IPS-20b (cell line): ENCODE measurements at regions not wholly inside any gene's neighbourhood (a gene's known extent, or its start where the extent isn't known, plus 50 kb on each side); places are given as distances from the start of the nearest gene placed in this dataset.
"Not testable (repeated sequence)": the region's sequence is repeated elsewhere in the genome, so short reads cannot be mapped to it uniquely, and the experiment has no call there.

Experiments used
- H3K27ac ChIP-seq: one replicate; pipeline ENCODE4 v1.5.1; 2013; ENCODE audit warnings: low read length
- H3K27me3 ChIP-seq: 2 replicates; pipeline ENCODE4 v1.6.1; 2013; ENCODE audit warnings: mild to moderate bottlenecking, low read length, inconsistent platforms; ENCODE audit not compliant: insufficient read depth
- H3K36me3 ChIP-seq: 2 replicates; pipeline ENCODE4 v1.6.1; 2013; ENCODE audit warnings: low read depth, mild to moderate bottlenecking, inconsistent platforms, low read length, moderate library complexity; ENCODE audit not compliant: insufficient read depth
- H3K4me1 ChIP-seq: 2 replicates; pipeline ENCODE4 v1.6.1; 2013; ENCODE audit warnings: mild to moderate bottlenecking, control low read depth, inconsistent platforms, low read length, moderate library complexity; ENCODE audit not compliant: insufficient read depth
- H3K4me3 ChIP-seq: 2 replicates; pipeline ENCODE4 v1.5.1; 2013; ENCODE audit warnings: mild to moderate bottlenecking, low read length, inconsistent platforms
- H3K9ac ChIP-seq: 2 replicates; pipeline ENCODE4 v1.6.1; 2013; ENCODE audit warnings: low read depth, mild to moderate bottlenecking, inconsistent platforms, low read length, moderate library complexity
- H3K9me3 ChIP-seq: 2 replicates; pipeline ENCODE4 v1.6.1; 2013; ENCODE audit warnings: mild to moderate bottlenecking, low read depth, low read length, inconsistent platforms; ENCODE audit not compliant: insufficient read depth

DNA sequence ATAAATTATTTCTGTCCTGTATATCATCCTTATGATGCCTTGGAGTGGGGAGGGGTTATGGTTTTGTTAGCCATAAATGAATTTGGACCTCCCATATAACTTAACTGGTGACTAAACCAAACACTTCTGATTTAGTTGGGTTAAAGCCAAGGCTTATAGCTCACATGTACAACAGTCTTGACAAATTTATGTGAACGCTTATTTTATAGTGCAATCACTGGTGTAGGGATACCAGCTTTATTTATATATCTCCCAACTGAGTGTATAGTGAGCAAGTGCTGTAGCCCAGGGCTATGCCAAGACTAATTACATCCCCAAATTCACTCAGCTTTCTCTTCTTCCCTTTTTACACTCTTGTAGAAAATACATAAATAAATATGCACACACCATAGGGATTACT lies 956.2 kb downstream of the SORCS3 start:
- Histone ChIP-seq H3K9ac (no peak overlapping the region), H3K4me1 (no peaks in the 10 kb centered on the region), H3K9me3 (no peaks in the 10 kb centered on the region), H3K36me3 (no peaks in the 10 kb centered on the region), H3K27me3 (no peaks in the 10 kb centered on the region), H3K4me3 (no peak overlapping the region), H3K27ac (no peak overlapping the region)

DNA sequence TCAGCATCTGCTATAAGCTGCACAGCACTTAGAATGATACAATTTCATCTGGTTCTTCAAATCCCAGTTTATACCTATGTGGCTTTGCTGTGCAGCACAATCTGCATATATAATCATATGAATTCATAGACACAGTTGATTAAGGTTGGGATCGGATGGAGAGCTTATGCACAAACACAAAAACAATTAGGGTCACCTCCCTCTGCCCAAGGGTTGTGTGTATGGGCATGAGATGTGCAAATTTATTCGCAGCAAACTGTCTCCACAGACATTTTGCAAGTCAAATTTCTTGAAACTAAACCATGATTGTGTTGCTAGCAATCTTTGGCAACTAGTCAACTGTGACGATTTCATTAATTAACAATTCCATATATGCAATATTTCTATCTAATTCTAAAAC lies 955.7 kb downstream of the SORCS3 start:
- no peaks in the 10 kb centered on the region for H3K4me1 ChIP-seq
- no peak overlapping the region for H3K9ac ChIP-seq
- H3K4me3 ChIP-seq, result no peak overlapping the region
- no peaks in the 10 kb centered on the region for H3K27me3 ChIP-seq
- H3K9me3 ChIP-seq, result no peaks in the 10 kb centered on the region
- H3K36me3 ChIP-seq, result no peaks in the 10 kb centered on the region
- H3K27ac ChIP-seq, result no peak overlapping the region

DNA sequence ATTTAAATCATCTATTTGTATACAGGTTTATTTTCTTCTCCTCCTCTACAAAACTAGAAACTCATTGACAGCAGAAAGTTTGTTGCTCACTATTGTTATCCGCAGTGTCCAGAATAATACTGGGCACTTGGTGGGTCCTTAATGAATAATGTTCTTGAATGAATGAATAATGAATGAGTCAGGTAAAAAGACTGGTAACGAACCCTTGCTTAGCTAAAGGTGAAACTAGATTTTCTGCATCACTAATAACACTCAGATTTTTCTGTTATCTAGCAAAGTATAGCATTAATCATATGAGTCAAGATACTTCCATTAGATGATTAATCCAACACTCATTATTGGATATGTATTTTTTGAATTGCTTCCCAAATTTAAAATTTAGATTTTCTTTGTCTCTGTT lies 953.2 kb downstream of the SORCS3 start:
- H3K27me3 ChIP-seq, result no peaks in the 10 kb centered on the region
- H3K27ac ChIP-seq, result no peak overlapping the region
- H3K4me1 ChIP-seq, result no peaks in the 10 kb centered on the region
- H3K36me3 ChIP-seq, result no peaks in the 10 kb centered on the region
- H3K4me3 ChIP-seq, result no peak overlapping the region
- H3K9me3 ChIP-seq, result no peaks in the 10 kb centered on the region
- no peak overlapping the region for H3K9ac ChIP-seq

DNA sequence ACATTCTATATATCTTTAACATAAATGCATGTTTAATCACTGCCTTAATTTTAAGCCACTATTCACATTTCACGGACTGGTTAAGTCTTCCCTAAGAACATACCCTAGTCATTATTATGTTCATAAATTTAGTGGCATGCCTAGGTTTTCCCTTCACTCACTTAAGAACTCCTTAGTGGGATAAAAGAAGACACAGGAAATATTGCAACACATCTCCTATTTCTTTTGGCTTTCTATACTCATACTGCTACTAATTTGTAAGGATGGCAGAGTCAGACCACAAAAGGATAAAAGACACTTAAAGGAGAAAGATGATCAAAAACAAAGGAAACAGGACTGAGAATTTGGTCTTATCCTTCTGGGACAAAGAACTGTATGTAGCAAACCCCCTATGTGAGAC lies 951.4 kb downstream of the SORCS3 start:
- H3K27ac ChIP-seq, result no peak overlapping the region
- H3K4me3 ChIP-seq, result no peak overlapping the region
- no peaks in the 10 kb centered on the region for H3K27me3 ChIP-seq
- H3K36me3 ChIP-seq, result no peaks in the 10 kb centered on the region
- no peak overlapping the region for H3K9ac ChIP-seq
- H3K9me3 ChIP-seq, result no peaks in the 10 kb centered on the region
- no peaks in the 10 kb centered on the region for H3K4me1 ChIP-seq

DNA sequence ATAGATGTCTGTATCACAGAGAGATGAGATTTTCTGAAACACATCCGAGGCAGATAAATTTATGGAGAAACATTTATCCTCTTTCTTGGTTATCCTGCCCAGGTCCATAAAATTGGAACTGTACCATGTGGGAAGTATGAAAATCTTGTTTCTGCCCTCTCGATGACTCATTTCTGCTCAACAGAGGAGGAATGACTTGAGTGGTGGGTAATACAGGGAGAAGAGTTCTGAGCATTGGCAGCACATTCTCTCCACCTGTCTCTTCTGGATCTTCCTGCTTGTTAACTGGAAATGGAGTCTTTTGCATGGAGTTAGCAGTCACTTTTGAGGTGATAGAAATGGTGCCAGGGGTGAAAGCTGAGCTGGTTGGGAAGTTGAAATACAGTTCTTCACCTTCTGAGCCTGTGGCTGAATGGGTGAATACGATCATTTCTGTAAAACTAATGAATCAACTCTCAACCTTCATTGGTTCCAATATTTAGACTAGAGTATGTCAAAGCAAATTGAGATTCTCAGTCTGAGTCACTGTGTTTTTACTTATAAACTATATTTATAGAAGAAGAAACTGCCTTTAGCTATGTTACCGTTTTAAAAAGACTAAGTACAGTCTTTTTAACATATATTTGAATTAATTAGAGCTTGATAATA lies 945.5 kb downstream of the SORCS3 start:
- Histone ChIP-seq H3K27me3 (no peaks in the 10 kb centered on the region), H3K27ac (no peak overlapping the region), H3K4me3 (no peak overlapping the region), H3K36me3 (no peaks in the 10 kb centered on the region), H3K9me3 (no peaks in the 10 kb centered on the region), H3K4me1 (no peaks in the 10 kb centered on the region; the same call in 1 of the 2 replicates), H3K9ac (no peak overlapping the region)

DNA sequence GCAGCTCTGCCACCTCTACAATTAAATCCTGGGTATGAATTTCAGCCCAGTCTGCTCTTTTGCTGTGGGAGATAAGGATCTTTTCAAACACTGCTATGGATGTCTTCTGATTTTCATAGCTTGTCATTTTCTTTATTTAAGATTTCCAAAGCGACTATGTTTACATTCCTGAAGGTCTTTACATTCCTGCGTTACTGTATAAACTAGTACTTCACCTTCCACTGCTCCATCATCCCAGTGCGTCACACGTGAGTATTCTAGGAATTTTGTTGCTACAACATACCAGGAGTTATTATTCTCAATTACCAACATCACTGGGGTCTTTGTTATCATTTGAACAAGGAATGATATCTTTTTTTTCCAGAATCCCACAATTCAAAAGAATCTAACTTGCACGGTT lies 944.7 kb downstream of the SORCS3 start:
- no peaks in the 10 kb centered on the region for H3K36me3 ChIP-seq
- H3K27me3 ChIP-seq, result no peaks in the 10 kb centered on the region
- H3K9me3 ChIP-seq, result no peaks in the 10 kb centered on the region
- H3K4me1 ChIP-seq, result peaks cover 4% of the 10 kb centered on the region; the same call in 1 of the 2 replicates
- H3K4me3 ChIP-seq, result no peak overlapping the region
- no peak overlapping the region for H3K27ac ChIP-seq
- H3K9ac ChIP-seq, result no peak overlapping the region

DNA sequence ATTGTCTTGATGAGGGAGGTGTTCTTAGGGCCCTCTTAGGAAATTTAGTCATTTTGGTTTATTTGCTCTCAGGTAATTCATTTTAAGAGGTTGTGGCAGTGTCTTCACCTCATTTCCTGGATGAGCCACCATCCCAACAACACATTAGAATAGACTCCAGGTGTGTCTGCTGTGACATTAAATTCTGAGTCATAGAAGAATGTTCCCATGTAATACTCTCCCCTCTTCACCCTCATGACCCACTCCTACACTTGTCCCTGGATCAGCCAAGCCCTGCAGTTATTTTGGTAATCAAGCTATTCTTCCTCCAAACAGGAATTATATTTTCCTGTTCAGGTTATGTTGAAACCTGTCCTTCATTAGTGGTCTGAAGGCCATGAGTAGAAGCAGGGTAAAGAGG lies 944.1 kb downstream of the SORCS3 start:
- Histone ChIP-seq H3K4me1 (peaks cover 4% of the 10 kb centered on the region; the same call in 1 of the 2 replicates), H3K36me3 (no peaks in the 10 kb centered on the region), H3K27ac (no peak overlapping the region), H3K9ac (no peak overlapping the region), H3K4me3 (no peak overlapping the region), H3K9me3 (no peaks in the 10 kb centered on the region), H3K27me3 (no peaks in the 10 kb centered on the region)

DNA sequence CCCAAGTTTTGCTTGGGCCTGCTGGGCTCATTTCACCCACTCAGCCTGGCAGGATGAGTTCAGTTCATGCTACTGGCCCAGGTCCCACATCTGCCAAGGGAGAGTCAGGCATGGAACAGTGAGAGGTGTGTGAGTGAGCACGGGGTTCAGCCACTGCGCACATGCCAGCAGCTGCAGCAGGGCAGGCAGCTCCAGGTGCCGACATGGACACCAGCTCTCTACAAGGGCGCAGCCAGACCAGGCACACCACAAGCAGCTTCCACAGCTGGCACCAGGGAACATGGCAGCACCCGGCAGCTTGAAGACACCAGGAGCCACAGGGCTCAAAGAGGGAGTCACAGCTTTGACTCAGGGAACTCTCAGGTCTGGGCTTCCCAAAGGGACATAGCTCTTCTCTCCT lies 938.0 kb downstream of the SORCS3 start:
- no peaks in the 10 kb centered on the region for H3K9me3 ChIP-seq

DNA sequence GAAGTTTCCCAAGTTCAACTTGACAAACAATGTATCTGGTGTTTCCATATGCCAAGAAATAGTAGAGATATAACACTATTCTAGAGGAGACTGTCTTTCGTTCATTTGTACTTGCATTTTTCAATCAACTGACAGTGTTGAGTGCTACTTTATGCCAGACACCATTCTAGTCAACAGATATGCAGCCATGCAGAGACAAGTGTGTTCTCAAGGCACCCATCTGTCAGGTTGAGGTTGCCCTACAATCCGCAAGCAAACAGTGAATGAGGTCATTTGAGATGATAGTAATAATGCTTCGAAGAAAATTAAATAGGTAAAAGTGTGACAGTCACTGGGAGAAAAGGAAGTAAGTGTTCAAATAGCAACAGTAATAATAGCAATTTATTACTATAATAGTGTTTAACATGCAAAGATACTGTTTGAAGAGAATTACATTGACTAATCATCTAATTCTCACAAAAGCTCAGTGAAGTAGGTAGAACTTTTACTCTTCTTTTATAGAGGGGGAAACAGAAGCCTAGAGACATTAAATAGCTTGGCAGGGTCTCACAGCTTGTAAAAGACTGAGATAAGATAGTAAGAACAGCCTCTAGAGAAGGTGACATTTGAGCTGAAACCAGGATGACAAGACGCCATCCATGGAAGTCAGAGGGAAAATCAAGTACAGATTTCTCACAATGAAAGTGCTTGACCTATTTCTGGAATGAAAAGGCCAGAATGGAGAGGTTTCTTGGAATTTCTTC lies 936.9 kb downstream of the SORCS3 start:
- no peak overlapping the region for H3K27ac ChIP-seq
- H3K4me1 ChIP-seq, result peaks cover 4% of the 10 kb centered on the region; the same call in 1 of the 2 replicates
- H3K9ac ChIP-seq, result no peak overlapping the region
- no peaks in the 10 kb centered on the region for H3K27me3 ChIP-seq
- no peaks in the 10 kb centered on the region for H3K36me3 ChIP-seq
- H3K4me3 ChIP-seq, result no peak overlapping the region
- no peaks in the 10 kb centered on the region; the same call in 1 of the 2 replicates for H3K9me3 ChIP-seq

More for the DNA sequence above, 938.0 kb downstream of the SORCS3 start:
- H3K4me1 ChIP-seq, result peaks cover 4% of the 10 kb centered on the region; the same call in 1 of the 2 replicates
- no peaks in the 10 kb centered on the region for H3K36me3 ChIP-seq
- no peak overlapping the region for H3K9ac ChIP-seq
- no peak overlapping the region for H3K27ac ChIP-seq
- no peaks in the 10 kb centered on the region for H3K27me3 ChIP-seq
- H3K4me3 ChIP-seq, result no peak overlapping the region

DNA sequence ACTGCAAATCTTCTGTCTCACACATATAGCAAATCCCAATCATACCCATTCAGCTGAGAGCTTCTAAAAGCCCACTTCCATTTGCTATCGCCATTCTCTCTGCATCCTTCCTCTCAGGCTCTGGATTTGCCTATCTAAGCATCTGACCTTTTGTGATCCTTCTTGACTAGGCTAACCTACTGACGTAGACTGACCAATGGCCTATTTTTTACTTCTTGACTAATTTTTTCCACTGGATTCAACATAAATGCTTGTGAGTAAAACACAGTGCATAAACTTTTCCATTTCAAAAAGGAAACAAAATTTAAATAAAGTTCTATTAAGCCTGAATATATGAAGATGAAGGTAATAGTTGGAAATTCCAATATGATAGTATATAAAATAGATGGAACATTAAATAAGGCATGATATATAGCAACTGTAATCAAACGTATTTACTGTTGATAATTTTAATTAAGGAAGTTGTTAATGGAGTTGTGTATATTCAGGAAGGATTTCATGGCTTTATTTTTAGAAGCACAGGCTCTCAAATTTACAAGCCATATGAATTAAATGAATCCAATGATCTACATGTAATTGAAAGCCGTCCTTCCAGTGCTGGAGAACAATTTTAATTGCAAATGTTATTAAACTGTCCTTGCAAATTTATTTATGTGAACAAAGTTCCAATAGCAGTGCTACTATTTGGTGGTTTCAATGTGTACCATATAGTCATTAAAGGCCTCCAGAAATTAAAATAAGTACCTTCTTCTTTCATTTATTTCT lies 918.4 kb downstream of the SORCS3 start:
- H3K4me3 ChIP-seq, result no peak overlapping the region
- no peaks in the 10 kb centered on the region for H3K9me3 ChIP-seq
- no peaks in the 10 kb centered on the region for H3K36me3 ChIP-seq
- H3K4me1 ChIP-seq, result no peaks in the 10 kb centered on the region
- H3K27me3 ChIP-seq, result no peaks in the 10 kb centered on the region
- no peak overlapping the region for H3K27ac ChIP-seq
- no peak overlapping the region for H3K9ac ChIP-seq

DNA sequence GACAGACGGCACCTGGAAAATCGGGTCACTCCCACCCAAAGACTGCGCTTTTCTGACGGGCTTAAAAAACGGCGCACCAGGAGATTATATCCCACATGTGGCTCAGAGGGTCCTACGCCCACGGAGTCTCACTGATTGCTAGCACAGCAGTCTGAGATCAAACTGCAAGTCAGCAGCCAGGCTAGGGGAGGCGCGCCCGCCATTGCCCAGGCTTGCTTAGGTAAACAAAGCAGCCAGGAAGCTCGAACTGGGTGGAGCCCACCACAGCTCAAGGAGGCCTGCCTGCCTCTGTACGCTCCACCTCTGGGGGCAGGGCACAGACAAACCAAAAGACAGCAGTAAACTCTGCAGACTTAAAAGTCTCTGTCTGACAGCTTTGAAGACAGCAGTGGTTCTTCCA lies 909.4 kb downstream of the SORCS3 start:
- H3K27me3 ChIP-seq, H3K9me3 ChIP-seq, H3K9ac ChIP-seq, H3K4me3 ChIP-seq, H3K36me3 ChIP-seq, H3K27ac ChIP-seq, H3K4me1 ChIP-seq: not testable (repeated sequence)
